Left forelimb (tissue), 1 donor: ENCODE measurements at regions not wholly inside any gene's neighbourhood (a gene's known extent, or its start where the extent isn't known, plus 50 kb on each side); places are given as distances from the start of the nearest gene placed in this dataset.

ENCODE experiments used
- DNase-seq: peaks from one replicate; pipeline ENCODE4 v3.0.0-alpha.2; 2018; ENCODE audit warnings: low spot score

GRCh38 chr18:38971881-38972280, 1406.3 kb upstream of the CELF4 start:
- DNase-seq = no peak

DNA sequence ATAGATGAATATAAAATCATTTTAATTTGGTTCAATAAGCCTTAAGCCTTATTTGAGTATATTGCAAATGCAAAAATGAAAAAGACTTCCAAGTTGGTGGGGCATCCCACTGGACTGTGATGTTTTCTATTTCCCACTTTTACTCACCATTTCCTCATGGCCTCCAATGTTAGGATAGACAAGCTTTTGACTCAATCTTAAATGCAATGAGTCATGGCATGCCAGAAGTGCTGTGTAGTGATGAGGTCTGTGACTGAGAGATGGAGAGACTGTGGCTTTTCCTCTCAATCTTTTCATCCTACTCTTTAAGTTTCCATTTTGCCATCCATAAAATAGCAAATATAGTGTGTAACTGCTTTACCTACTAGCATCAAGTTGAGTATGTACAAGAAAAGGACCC, 1401.2 kb upstream of the CELF4 start:
- no peak for DNase-seq

- DNase-seq = no peak
Measured at GRCh38 chr18:38963943-38964660, 1398.5 kb upstream of the CELF4 start.

DNA sequence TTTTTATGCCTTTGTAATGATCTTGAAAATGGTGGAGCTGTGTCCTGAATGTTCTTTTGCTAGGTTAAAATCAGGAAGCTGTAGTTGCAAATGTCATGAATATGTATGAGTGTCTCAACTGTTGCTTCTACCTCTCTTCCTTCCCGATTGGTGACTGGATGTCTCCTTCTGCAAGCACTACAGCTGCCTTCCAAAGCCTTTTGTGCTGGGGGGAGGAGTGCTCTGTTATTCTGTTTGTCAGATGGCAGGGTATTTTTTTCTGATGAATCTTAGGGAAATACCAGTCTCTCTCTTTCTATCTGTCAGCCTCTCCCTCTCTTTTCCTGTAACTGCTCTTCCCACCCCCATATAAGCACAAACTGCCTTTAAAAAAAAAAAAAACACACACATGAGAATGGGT, 1396.3 kb upstream of the CELF4 start:
- DNase-seq = no peak

DNA sequence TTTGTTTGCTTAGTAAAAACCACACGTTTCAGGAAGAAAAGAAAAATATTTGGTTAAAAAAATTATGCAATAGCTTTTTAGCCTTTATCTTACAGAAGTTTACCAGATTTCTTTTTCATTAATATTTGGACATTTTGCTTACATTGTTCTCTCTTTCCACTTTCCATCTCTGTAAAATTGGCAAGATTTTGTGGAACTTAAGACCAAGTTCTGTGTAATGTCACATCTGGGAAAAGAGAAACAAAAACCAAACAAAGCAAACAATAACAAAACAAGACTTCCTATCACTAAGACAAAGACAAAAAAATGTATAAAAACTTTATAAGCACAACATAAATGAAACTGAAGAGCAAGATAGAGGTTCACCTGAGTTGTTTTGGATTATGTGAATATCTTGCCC, 1392.1 kb upstream of the CELF4 start:
- no peak for DNase-seq

GRCh38 chr18:38956068-38956467, 1390.5 kb upstream of the CELF4 start:
- no peak for DNase-seq

GRCh38 chr18:38951633-38952032, 1386.0 kb upstream of the CELF4 start:
- no peak for DNase-seq

GRCh38 chr18:38948436-38948835, 1382.8 kb upstream of the CELF4 start:
- no peak for DNase-seq

DNA sequence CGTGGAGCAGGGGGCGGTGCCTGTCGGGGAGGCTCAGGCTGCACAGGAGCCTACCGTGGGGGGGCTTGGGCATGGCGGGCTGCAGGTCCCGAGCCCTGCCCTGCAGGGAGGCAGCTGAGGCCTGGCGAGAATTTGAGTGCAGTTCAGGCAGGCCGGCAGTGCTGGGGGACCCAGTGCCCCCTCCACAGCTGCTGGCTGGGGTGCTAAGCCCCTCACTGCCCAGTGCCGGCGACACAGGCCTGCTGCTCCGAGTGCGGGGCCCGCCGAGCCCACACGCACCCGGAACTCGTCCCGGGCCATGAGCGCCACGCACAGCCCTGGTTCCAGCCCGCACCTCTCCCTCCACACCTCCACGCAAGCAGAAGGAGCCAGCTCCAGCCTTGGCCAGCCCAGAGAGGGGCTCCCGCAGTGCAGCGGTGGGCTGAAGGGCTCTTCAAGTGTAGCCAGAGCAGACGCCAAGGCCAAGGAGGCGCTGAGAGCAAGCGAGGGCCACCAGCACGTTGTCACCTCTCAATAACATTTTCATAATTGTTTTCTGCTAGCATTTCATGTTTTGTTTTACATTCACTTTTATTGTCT, 1378.9 kb upstream of the CELF4 start:
- DNase-seq = no peak

DNA sequence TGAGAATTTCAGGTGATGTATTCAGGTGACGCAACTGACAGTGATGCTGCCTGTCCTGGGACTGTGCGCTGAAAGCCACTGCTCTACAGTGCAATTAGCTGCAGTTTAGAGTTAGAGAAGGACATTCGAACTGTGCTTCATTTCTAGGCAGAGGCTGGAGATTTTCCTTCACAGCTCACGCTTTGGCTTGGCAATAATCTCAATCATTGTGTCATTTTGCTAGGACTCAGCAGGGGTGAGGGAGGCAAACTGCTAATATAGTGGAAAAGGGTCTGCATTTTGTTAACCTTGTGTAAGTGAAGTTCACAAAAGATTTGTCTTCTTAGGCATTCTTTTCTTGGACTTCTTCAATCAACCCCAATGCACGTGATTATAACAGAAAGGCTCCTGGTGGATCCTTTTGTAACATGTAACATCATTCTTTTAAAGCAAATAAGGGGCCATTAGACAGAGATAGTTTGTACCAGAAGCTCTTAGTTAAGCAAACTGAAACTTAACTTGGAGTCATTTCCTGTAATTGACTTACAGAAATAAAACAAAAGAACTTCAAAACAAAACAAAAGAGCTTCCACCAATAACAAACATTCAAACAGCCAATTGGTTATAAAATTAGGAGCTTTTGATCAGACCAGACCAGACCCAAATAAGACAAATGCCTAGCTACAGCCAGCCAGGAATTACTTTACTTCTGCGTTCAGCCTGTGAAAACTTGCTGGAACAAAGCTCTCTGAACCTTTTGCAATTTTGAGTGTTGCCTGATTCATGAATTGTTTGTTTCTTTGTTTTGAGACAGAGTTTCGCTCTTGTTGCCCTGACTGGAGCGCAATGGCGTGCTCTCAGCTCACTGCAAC, 1376.3 kb upstream of the CELF4 start:
- no peak for DNase-seq

DNA sequence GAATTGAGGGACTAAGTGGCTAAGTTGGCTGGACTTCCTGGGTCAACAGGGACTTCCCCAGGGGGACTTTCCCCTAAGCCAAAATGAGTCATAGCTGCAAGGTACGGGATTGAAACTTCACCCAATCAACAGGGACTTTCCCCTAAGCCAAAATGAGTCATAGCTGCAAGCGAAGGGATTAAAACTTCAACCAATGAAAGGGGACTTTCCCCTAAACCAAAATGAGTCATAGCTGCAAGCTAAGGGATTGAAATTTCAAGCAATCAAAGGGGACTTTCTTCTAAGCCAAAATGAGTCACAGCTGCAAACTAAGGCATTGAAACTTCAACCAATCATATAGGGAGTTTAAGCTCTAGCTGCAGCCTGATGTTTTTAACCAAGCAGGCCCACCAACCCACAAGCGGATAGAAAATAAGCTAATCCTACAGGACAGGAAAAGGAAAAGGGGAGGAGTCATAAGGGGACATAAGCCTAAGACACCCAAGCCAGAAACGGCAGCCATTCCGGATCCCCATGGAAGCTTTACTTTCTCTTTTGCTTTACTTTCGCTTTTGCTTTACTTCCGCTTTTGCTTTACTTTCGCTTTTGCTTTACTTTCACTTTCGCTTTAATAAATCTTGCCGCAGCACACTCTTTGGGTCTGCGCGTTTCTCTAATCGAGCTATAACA, 1375.4 kb upstream of the CELF4 start:
- DNase-seq = no peak

GRCh38 chr18:38940475-38940862, 1374.9 kb upstream of the CELF4 start:
- DNase-seq = no peak

DNA sequence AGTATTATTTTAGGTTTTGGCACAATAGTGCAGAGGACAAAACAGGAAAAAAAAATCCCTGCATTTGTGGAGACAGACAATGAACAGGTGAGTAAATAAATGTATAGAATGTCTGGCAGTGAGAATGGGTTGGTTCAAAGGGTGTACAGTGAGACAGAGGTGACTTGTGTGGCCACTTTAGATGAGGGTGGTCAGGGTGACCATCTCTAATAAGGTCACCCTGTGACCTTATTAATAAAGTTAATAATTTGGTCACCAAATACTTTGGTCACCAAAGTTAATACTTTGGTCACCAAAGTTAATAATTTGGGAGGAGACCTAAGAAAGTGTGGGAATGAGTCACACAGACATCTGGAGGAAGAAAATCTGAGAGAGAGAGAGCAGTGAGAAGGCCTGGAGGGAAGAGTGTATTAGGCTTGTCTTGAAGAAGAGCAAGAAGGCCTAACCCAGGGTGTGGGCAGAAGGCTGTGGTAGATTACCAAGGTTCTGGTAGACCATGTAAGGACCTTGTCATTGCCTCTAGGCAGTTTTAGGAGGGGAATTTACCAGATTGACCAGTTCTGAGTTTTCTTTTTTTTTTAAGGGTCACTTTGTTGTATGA, 1368.4 kb upstream of the CELF4 start:
- DNase-seq = no peak

- DNase-seq = no peak
Measured at GRCh38 chr18:38933322-38933721, 1367.7 kb upstream of the CELF4 start.

DNA sequence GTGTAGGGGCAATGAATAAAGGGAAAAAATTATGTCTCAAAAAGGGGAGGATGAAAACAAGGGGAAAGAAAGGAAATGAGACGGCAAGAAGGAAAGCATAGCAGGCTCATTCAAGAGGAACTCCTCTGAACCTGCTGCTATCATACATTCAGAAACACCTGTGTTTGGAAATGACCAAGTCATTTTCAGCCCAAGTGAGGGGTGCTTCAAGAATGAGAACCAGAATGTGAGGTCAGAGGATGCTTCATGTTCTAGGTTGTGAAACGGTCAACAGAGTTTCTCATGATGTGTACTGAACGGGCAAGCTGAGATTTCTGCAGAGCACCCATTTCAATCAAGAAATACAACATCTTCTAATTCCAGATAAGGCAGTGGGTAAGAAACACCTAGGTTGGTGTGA, 1367.2 kb upstream of the CELF4 start:
- no peak for DNase-seq

DNA sequence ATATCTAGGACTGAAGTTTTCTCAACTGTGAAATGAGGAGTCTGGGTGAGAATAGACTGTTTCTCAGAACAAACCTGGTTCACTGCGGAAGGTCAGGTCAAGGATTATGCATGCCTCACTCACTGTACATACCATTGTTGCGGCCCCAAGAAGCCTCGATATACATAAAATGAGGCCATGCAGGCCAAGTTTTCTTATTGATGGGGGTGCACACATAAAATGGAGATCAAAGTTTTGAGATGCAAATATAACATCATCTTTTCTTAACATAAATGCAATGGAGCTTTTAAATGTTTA, 1366.1 kb upstream of the CELF4 start:
- DNase-seq = no peak

DNA sequence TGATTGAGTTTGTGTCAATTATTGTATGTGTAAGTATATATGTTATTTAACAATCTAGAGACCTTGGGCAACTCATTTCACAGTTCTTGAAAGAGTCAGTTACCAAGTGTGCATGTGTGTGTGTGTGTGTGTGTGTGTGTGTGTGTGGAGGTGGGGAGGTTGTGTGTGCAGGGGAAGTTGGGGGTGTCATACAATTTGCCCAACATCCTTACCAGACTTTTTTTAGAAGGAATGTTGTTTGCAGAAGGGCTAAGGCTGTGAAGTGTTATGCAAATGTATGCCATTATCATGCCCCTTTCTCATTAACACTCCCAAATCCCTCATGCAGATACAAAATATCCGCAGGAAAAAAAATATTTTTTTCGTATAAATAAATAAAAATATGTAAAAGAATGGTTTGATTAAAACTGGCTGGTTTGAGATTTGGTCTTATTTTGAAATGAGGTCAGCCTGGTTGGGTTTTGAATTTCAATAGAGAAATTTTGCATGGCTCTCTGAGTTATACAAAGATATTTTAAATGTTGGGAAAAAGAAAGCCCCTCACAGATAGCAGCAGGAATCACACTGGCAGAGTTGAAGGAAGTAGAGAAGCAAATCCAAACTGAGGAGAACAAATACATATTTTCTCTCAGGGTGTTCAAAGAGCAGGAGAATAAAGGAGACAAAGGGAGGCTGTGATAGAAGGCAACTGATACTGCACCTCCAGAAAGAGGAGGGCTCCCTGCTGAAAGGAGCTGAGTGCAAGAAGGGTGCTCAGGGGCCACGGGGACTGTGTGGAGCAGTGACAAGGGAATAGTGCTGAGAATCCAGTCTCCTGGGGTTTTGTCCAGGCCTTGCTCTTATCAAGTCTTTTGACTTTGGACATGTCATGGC, 1365.5 kb upstream of the CELF4 start:
- DNase-seq = no peak

GRCh38 chr18:38923540-38923939, 1357.9 kb upstream of the CELF4 start:
- no peak for DNase-seq

- DNase-seq = no peak
Measured at GRCh38 chr18:38923126-38923525, 1357.5 kb upstream of the CELF4 start.

DNA sequence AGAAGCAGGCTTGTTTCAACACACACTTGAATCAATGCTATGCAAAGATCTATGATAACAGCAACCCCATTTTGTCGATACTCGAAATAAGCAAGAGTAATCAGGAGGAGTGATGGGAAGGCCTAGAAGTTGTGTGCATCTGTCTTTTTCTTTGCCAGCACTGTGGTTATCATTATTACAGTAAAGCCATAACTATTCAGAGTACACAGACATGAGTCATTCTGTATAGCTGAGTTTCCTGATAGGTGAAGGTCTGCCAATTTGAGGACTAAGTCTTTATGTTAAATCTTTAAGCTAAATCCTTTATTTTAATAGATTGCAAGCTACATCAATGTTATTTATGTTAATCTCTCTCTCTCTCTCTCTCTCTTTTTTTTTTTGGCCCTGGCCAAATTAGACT, 1344.4 kb upstream of the CELF4 start:
- DNase-seq = no peak

GRCh38 chr18:38902796-38903195, 1337.2 kb upstream of the CELF4 start:
- no peak for DNase-seq
